GM13976 (cell line): ENCODE measurements at regions not wholly inside any gene's neighbourhood (a gene's known extent, or its start where the extent isn't known, plus 50 kb on each side); places are given as distances from the start of the nearest gene placed in this dataset.

Experiments used
- DNase-seq: peaks from one replicate; pipeline ENCODE4 v3.0.0; 2012; ENCODE audit warnings: low spot score
- in situ Hi-C: fragments of 300-500 bp; cut with MboI; formaldehyde crosslinking; loops from one replicate; pipeline ENCODE4 v1.12.0; 2022; ENCODE audit warnings: low sequenced_read_pairs, mixed read lengths, inconsistent platforms; ENCODE audit not compliant: unreplicated experiment
- TF ChIP-seq, protein P1 (sequence below): IDR thresholded peaks from 2 replicates; pipeline ENCODE4 v1.5.1; 2012; ENCODE audit warnings: borderline replicate concordance, mild to moderate bottlenecking; ENCODE audit not compliant: insufficient read depth; ENCODE audit errors: extremely low read depth, missing control alignments, control extremely low read depth

DNA sequence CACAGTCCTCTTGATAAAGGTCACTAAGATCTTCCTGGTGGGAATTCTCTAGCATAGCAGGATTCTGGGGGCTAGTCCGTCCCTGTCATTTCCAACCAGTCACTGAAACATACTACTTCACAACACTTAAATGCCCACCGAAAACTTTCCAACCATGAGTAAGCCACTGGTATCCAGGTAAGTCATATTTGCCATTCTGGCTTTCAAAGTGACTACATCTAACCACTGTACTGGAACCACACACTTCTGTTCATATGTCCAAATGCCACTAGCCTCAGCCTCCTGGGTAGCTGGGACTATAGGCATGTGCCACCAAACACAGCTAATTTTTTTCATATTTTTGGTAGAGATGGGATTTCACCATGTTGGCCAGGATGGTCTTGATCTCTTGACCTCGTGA lies 64.3 kb upstream of the VANGL1 start:
- TF ChIP-seq, protein P1, sequence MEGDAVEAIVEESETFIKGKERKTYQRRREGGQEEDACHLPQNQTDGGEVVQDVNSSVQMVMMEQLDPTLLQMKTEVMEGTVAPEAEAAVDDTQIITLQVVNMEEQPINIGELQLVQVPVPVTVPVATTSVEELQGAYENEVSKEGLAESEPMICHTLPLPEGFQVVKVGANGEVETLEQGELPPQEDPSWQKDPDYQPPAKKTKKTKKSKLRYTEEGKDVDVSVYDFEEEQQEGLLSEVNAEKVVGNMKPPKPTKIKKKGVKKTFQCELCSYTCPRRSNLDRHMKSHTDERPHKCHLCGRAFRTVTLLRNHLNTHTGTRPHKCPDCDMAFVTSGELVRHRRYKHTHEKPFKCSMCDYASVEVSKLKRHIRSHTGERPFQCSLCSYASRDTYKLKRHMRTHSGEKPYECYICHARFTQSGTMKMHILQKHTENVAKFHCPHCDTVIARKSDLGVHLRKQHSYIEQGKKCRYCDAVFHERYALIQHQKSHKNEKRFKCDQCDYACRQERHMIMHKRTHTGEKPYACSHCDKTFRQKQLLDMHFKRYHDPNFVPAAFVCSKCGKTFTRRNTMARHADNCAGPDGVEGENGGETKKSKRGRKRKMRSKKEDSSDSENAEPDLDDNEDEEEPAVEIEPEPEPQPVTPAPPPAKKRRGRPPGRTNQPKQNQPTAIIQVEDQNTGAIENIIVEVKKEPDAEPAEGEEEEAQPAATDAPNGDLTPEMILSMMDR: no peak
- in situ Hi-C loops: loop anchor here (25.0 kb wide), 1 partner anchor 440 kb away; no protein-coding TSS in a partner anchor
- no peak for DNase-seq

DNA sequence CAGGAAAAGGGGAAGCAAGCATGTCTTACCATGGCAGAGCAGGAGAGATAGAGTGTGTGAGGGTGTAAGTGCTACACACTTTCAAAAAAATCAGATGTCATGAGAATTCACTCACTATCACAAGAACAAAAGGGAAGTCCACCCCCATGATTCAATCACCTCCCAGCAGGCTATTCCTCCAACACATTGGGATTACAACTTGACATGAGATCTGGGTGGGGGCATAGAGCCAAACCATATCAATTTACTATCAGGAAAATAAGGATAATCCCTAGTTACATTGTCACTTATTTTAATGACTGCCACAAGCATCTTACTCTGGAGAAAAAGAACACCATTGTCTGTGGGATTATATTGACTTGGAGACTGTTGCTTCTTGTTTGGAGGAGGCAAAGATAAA lies 66.1 kb upstream of the VANGL1 start:
- in situ Hi-C loops: loop anchor here (25.0 kb wide), 1 partner anchor 438 kb away; no protein-coding TSS in a partner anchor
- TF ChIP-seq, protein P1: no peak
- DNase-seq: no peak

DNA sequence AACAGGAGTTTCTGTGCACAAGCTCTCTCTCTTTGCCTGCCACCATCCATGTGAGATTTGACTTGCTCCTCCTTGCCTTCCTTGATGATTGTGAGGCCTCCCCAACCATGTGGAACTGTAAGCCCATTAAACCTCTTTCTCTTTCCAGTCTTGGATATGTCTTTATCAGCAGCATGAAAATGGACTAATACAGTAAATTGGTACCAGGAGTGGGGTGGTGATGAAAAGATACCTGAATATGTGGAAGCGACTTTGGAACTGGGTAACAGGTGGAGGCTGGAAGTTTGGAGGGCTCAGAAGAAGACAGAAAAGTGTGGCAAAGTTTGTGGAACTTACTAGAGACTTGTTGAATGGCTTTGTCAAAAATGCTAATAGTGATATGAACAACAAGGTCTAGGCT lies 69.1 kb upstream of the VANGL1 start:
- in situ Hi-C loops: no loop called here
- DNase-seq: no peak
- TF ChIP-seq, protein P1: no peak

DNA sequence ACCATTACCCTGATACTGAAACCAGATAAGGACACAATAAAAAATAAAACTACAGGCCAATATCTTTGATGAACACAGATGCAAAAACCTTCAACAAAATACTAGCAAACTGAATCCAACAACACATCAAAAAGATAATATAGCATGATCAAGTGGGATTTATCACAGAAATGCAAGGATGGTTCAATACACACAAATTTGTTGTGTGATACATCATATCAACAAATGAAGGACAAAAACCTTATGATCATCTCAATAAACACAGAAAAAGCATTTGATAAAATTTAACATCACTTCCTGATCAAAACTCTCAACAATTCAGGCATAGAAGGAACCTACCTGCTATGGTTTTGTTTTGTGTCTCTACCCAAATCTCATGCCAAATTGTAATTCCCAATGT lies 74.3 kb upstream of the VANGL1 start:
- TF ChIP-seq, protein P1: no peak
- DNase-seq: no peak
- in situ Hi-C loops: no loop called here

DNA sequence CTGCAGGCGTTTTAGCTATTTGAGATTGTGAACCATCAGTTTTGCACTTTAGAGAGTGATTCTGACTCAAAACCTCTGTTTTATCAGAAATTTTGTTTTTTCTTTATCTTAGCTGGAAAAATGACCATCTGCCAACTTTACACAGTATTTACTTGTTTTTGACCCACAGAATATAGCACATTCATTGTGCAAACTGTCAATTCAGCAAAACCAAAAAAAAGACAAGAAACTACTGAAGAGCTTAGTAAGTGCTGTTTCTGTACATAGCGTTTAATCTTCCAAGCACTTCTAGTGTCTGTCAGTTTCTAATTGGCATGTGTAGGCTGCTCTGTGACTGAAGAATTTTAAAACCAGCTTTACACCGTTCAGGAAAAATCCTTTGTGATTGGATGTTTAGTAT lies 76.0 kb upstream of the VANGL1 start:
- in situ Hi-C loops: no loop called here
- TF ChIP-seq, protein P1: no peak
- DNase-seq: no peak

DNA sequence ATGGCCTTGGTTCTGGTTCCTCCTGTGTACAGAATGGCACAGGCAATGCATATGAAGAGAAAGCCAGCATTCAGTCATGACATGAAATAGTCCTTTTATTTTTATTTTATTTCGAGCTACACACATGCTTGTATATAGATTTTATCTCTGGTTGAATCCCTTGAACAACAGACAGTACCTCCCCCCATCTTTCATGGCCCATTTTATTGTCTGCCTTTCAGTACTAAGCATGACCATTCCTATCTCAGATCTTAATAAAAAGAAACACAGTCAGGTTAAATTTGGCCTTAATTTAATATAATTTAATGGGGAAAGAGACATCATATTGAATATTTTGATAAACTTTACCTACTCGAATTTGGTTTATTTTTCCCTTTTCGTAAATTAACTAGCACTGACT lies 76.4 kb upstream of the VANGL1 start:
- TF ChIP-seq, protein P1: no peak
- in situ Hi-C loops: no loop called here
- DNase-seq: no peak

DNA sequence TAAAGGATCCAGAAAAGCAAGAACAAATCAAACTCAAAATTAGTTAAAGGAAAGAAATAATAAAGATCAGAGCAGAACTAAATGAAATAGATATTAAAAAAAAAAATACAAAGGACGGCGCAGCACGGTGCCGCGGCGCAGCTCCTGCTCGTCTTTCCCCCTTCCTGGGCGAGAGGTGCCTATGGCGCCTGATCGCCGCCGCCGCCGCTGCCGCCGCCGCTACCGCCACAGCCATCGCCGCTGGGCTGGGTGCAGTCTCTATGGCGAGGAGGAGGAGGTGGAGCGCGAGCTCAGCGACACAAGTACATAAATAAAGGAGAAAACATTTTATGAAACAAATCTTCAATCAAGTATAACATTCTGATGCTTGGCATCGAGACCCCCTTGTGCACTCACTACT lies 77.6 kb upstream of the VANGL1 start:
- in situ Hi-C loops: no loop called here
- no peak for DNase-seq
- TF ChIP-seq, protein P1: no peak
